GM19035 (cell line): ENCODE measurements at regions not wholly inside any gene's neighbourhood (a gene's known extent, or its start where the extent isn't known, plus 50 kb on each side); places are given as distances from the start of the nearest gene placed in this dataset.

Experiments
- ATAC-seq: cut with Tn5 transposase; IDR thresholded peaks from one replicate; pipeline ENCODE4 v1.9.1; 2021; ENCODE audit not compliant: unreplicated experiment

GRCh38 chr2:34371711-34372110, 772.6 kb upstream of the FAM98A start:
- no peak for ATAC-seq

- ATAC-seq, result no peak
Observed at GRCh38 chr2:34368304-34368703, 769.2 kb upstream of the FAM98A start.

- no peak for ATAC-seq
Observed at GRCh38 chr2:34365932-34366331, 766.8 kb upstream of the FAM98A start.

- ATAC-seq, result no peak
Observed at GRCh38 chr2:34365512-34365911, 766.4 kb upstream of the FAM98A start.

- no peak for ATAC-seq
Observed at GRCh38 chr2:34353509-34354113, 754.5 kb upstream of the FAM98A start.

GRCh38 chr2:34349527-34349926, 750.4 kb upstream of the FAM98A start:
- no peak for ATAC-seq

GRCh38 chr2:34345030-34345429, 745.9 kb upstream of the FAM98A start:
- no peak for ATAC-seq

- no peak for ATAC-seq
Observed at GRCh38 chr2:34340307-34340706, 741.2 kb upstream of the FAM98A start.

- ATAC-seq, result no peak
Observed at GRCh38 chr2:34337735-34338134, 738.6 kb upstream of the FAM98A start.

GRCh38 chr2:34332813-34333212, 733.7 kb upstream of the FAM98A start:
- no peak for ATAC-seq

- no peak for ATAC-seq
Observed at GRCh38 chr2:34320056-34320455, 721.0 kb upstream of the FAM98A start.

- ATAC-seq, result no peak
Observed at GRCh38 chr2:34317797-34318196, 718.7 kb upstream of the FAM98A start.

GRCh38 chr2:34316788-34317187, 717.7 kb upstream of the FAM98A start:
- no peak for ATAC-seq

GRCh38 chr2:34311816-34312215, 712.7 kb upstream of the FAM98A start:
- no peak for ATAC-seq

- no peak for ATAC-seq
Observed at GRCh38 chr2:34308140-34308539, 709.0 kb upstream of the FAM98A start.

GRCh38 chr2:34307636-34308035, 708.5 kb upstream of the FAM98A start:
- ATAC-seq, result no peak

- ATAC-seq, result no peak
Observed at GRCh38 chr2:34306745-34307144, 707.6 kb upstream of the FAM98A start.

GRCh38 chr2:34305587-34305986, 706.5 kb upstream of the FAM98A start:
- ATAC-seq, result no peak

- no peak for ATAC-seq
Observed at GRCh38 chr2:34294961-34295360, 695.9 kb upstream of the FAM98A start.

GRCh38 chr2:34291076-34291475, 692.0 kb upstream of the FAM98A start:
- ATAC-seq, result peak; percentile 63

GRCh38 chr2:34288016-34288415, 688.9 kb upstream of the FAM98A start:
- ATAC-seq, result no peak

- no peak for ATAC-seq
Observed at GRCh38 chr2:34280606-34281005, 681.5 kb upstream of the FAM98A start.

- ATAC-seq, result peak; percentile 93
Observed at GRCh38 chr2:34266908-34267697, 668.0 kb upstream of the FAM98A start.
